SK-N-SH (cell line): ENCODE measurements at regions not wholly inside any gene's neighbourhood (a gene's known extent, or its start where the extent isn't known, plus 50 kb on each side); places are given as distances from the start of the nearest gene placed in this dataset.

ENCODE experiments used
- CTCF ChIA-PET: fragments of 300-600, 350-600 bp; formaldehyde crosslinking; extraction: SDS; loops from one replicate; lab custom pipeline; 2021; lab: Yijun Ruan, JAX
- POLR2A ChIA-PET: fragments of 350-600 bp; sonication (Branson Sonifier 250); formaldehyde crosslinking; extraction: SDS; loops from one replicate; lab custom pipeline; 2020; ENCODE audit warnings: antibody characterized with exemption, inconsistent platforms; lab: Yijun Ruan, JAX
- DNase-seq: peaks from one replicate; pipeline ENCODE4 v3.0.0; 2012
- H2AFZ ChIP-seq: fragments of 200-600 bp; sonication (generic); 2 replicates; pipeline ENCODE4 v1.8.1; 2016; ENCODE audit warnings: antibody characterized with exemption, mild to moderate bottlenecking, low read depth
- H3F3A ChIP-seq: fragments of 200-600 bp; sonication (generic); replicated peaks from 2 replicates; pipeline ENCODE3; 2016; ENCODE audit warnings: antibody characterized with exemption, mild to moderate bottlenecking; ENCODE audit not compliant: insufficient read depth
- H3K27ac ChIP-seq, 2 experiments: fragments of 200-500 bp in 1 of 2; fragments of 200-600 bp in 1 of 2; sonication (Bioruptor generic) in 1 of 2; sonication (generic), shearing (Covaris generic) in 1 of 2; 2 replicates each; pipeline versions ENCODE4 v1.5.1 to v1.6.1; 2014 to 2016; ENCODE audit warnings: low read depth in 2 of 2, inconsistent platforms in 1 of 2, low read length in 1 of 2, mild to moderate bottlenecking in 1 of 2, mixed read lengths in 1 of 2
- H3K27me3 ChIP-seq: fragments of 200-600 bp; sonication (generic), shearing (Covaris generic); 2 replicates; pipeline ENCODE4 v1.6.1; 2016; ENCODE audit warnings: mixed run types; ENCODE audit not compliant: insufficient read depth
- H3K36me3 ChIP-seq, 2 experiments: fragments of 200-500 bp in 1 of 2; fragments of 200-600 bp in 1 of 2; sonication (Bioruptor generic) in 1 of 2; sonication (generic) in 1 of 2; replicated peaks in 1 of 2; 2 replicates each; pipeline versions ENCODE3 to v1.5.1; 2014 to 2016; ENCODE audit warnings: low read length in 1 of 2, mild to moderate bottlenecking in 1 of 2; ENCODE audit not compliant: insufficient read depth in 2 of 2, control insufficient read depth in 1 of 2
- H3K4me1 ChIP-seq, 2 experiments: fragments of 200-500 bp in 1 of 2; fragments of 200-600 bp in 1 of 2; sonication (Bioruptor generic) in 1 of 2; sonication (generic), shearing (Covaris generic) in 1 of 2; 2 replicates each; pipeline versions ENCODE4 v1.5.1 to v1.6.1; 2014 to 2016; ENCODE audit warnings: low read depth in 1 of 2, low read length in 1 of 2, mixed run types in 1 of 2; ENCODE audit not compliant: insufficient read depth in 2 of 2, control insufficient read depth in 1 of 2
- H3K4me2 ChIP-seq: fragments of 200-600 bp; sonication (generic), shearing (Covaris generic); 2 replicates; pipeline ENCODE4 v1.6.1; 2017; ENCODE audit warnings: mixed run types
- H3K4me3 ChIP-seq, 2 experiments: fragments of 200-500 bp in 1 of 2; fragments of 200-600 bp in 1 of 2; sonication (Bioruptor generic) in 1 of 2; sonication (generic), shearing (Covaris generic) in 1 of 2; 2 replicates each; pipeline versions ENCODE4 v1.5.1 to v1.8.1; 2014 to 2016; ENCODE audit warnings: low read depth in 2 of 2, inconsistent platforms in 1 of 2, low read length in 1 of 2, mild to moderate bottlenecking in 1 of 2, mixed read lengths in 1 of 2, moderate library complexity in 1 of 2
- H3K79me2 ChIP-seq: fragments of 200-600 bp; sonication (generic); 2 replicates; pipeline ENCODE4 v1.8.1; 2017; ENCODE audit warnings: mild to moderate bottlenecking; ENCODE audit not compliant: insufficient read depth
- H3K9ac ChIP-seq: fragments of 200-600 bp; sonication (generic); 2 replicates; pipeline ENCODE4 v1.6.1; 2017; ENCODE audit warnings: mixed run types
- H3K9me2 ChIP-seq: fragments of 200-600 bp; sonication (generic); 2 replicates; pipeline ENCODE4 v1.6.1; 2017; ENCODE audit warnings: mixed run types
- H3K9me3 ChIP-seq: fragments of 200-600 bp; sonication (generic); 2 replicates; pipeline ENCODE4 v1.6.1; 2017; ENCODE audit warnings: mixed run types, mild to moderate bottlenecking, moderate library complexity
- H4K20me1 ChIP-seq: fragments of 200-600 bp; sonication (generic); 2 replicates; pipeline ENCODE4 v1.6.1; 2017; ENCODE audit warnings: mild to moderate bottlenecking, mixed run types; ENCODE audit not compliant: insufficient read depth
- ELF1 ChIP-seq: IDR thresholded peaks from 2 replicates; pipeline ENCODE4 v1.4.0; 2012
- FOXM1 ChIP-seq: IDR thresholded peaks from 2 replicates; pipeline ENCODE4 v1.4.0; 2012; ENCODE audit warnings: low read depth, mild to moderate bottlenecking
- GABPA ChIP-seq: IDR thresholded peaks from 2 replicates; pipeline ENCODE4 v1.4.0; 2012; ENCODE audit warnings: low read depth, mild to moderate bottlenecking
- GATA2 ChIP-seq: sonication (generic); formaldehyde crosslinking; IDR thresholded peaks from 2 replicates; pipeline ENCODE4 v1.5.0; 2020; ENCODE audit warnings: mild to moderate bottlenecking, missing genetic modification reagents
- NFIC ChIP-seq: IDR thresholded peaks from 2 replicates; pipeline ENCODE4 v1.4.0; 2012; ENCODE audit warnings: borderline replicate concordance
- PBX3 ChIP-seq: IDR thresholded peaks from 2 replicates; pipeline ENCODE4; 2012
- POLR2AphosphoS5 ChIP-seq: IDR thresholded peaks from 2 replicates; pipeline ENCODE4 v1.6.1; 2012; ENCODE audit warnings: low read depth, low read length
- RAD21 ChIP-seq: IDR thresholded peaks from 2 replicates; pipeline ENCODE4 v1.6.1; 2012; ENCODE audit warnings: mild to moderate bottlenecking, low read length
- RCOR1 ChIP-seq: fragments of 150-350 bp; IDR thresholded peaks from 2 replicates; pipeline ENCODE4 v1.6.1; 2017; ENCODE audit warnings: antibody characterized with exemption, low read length
- RFX5 ChIP-seq: IDR thresholded peaks from 2 replicates; pipeline ENCODE4 v1.6.1; 2012; ENCODE audit warnings: mild to moderate bottlenecking, improper control_type of control experiment, low read length
- SIN3A ChIP-seq: IDR thresholded peaks from 2 replicates; pipeline ENCODE4 v1.6.1; 2012; ENCODE audit warnings: low read depth, mild to moderate bottlenecking, low read length, moderate library complexity, borderline replicate concordance
- TAF1 ChIP-seq: IDR thresholded peaks from 2 replicates; pipeline ENCODE4 v1.6.1; 2012; ENCODE audit warnings: low read depth, mild to moderate bottlenecking, low read length, moderate library complexity, borderline replicate concordance
- USF1 ChIP-seq: IDR thresholded peaks from 2 replicates; pipeline ENCODE4 v1.4.0; 2012; ENCODE audit warnings: low read depth, borderline replicate concordance
- ZBTB33 ChIP-seq: IDR thresholded peaks from 2 replicates; pipeline ENCODE4 v1.4.0; 2012; ENCODE audit warnings: low read depth, borderline replicate concordance
- WGBS: methylation state at CpG from one replicate; pipeline ENCODE4 v1.1.6; 2017; ENCODE audit warnings: low lambda C conversion rate; 5-methylcytosine and 5-hydroxymethylcytosine counted together
- TF ChIP-seq, protein P1 (sequence below): fragments of 200-600 bp; sonication (generic); IDR thresholded peaks from 2 replicates; pipeline ENCODE4 v1.6.1; 2017; ENCODE audit warnings: antibody characterized with exemption, mild to moderate bottlenecking, moderate library complexity
- TF ChIP-seq, protein P2 (sequence below): fragments of 150-350 bp; IDR thresholded peaks from 2 replicates; pipeline ENCODE4 v1.6.1; 2017; ENCODE audit warnings: antibody characterized with exemption, low read length, low read depth, borderline replicate concordance

- POLR2A ChIA-PET, result no interaction called here
- H3K9ac ChIP-seq, result no peak overlapping the region
- CTCF ChIA-PET, result interaction anchor here (0.6 kb wide), 2 partner anchors 495 to 579 kb away, joined by 3 read pairs; no protein-coding TSS in a partner anchor
These were observed 436.8 kb upstream of the DPPA4 start for GRCh38 chr3:109774108-109774507.

GRCh38 chr3:109784285-109784684 is 446.9 kb upstream of the DPPA4 start:
- no peaks in the 10 kb centered on the region for H3K79me2 ChIP-seq
- no peaks in the 10 kb centered on the region for H3F3A ChIP-seq
- H3K4me3 ChIP-seq, result no peak overlapping the region
- H4K20me1 ChIP-seq, result no peaks in the 10 kb centered on the region
- H3K9me3 ChIP-seq, result no peaks in the 10 kb centered on the region
- WGBS, result 47% methylated on average over 1 of the region's 1 CpG
- H3K27ac ChIP-seq, result peak overlapping the region in 1 of 2 experiments; percentile 78; a peak in 2 of 4 replicates
- H3K4me2 ChIP-seq, result no peak overlapping the region
- no peak overlapping the region for H2AFZ ChIP-seq
- no peak for DNase-seq
- no peaks in the 10 kb centered on the region for H3K9me2 ChIP-seq
- ChIA-PET POLR2A (no interaction called here), CTCF (no interaction called here)
- TF ChIP-seq SIN3A, result no peak
- no peak for TF ChIP-seq RCOR1
- TF ChIP-seq, protein P1, sequence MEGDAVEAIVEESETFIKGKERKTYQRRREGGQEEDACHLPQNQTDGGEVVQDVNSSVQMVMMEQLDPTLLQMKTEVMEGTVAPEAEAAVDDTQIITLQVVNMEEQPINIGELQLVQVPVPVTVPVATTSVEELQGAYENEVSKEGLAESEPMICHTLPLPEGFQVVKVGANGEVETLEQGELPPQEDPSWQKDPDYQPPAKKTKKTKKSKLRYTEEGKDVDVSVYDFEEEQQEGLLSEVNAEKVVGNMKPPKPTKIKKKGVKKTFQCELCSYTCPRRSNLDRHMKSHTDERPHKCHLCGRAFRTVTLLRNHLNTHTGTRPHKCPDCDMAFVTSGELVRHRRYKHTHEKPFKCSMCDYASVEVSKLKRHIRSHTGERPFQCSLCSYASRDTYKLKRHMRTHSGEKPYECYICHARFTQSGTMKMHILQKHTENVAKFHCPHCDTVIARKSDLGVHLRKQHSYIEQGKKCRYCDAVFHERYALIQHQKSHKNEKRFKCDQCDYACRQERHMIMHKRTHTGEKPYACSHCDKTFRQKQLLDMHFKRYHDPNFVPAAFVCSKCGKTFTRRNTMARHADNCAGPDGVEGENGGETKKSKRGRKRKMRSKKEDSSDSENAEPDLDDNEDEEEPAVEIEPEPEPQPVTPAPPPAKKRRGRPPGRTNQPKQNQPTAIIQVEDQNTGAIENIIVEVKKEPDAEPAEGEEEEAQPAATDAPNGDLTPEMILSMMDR, result no peak
- TF ChIP-seq ELF1, result no peak
- no peak for TF ChIP-seq GATA2
- no peak for TF ChIP-seq USF1
- H3K27me3 ChIP-seq, result no peaks in the 10 kb centered on the region
- H3K9ac ChIP-seq, result no peak overlapping the region
- no peaks in the 10 kb centered on the region for H3K36me3 ChIP-seq
- peaks cover 0 to 7% of the 10 kb centered on the region in 2 experiments; a peak in 3 of 4 replicates for H3K4me1 ChIP-seq

More at GRCh38 chr3:109774108-109774507, 436.8 kb upstream of the DPPA4 start:
- Histone ChIP-seq H3K4me2 (no peak overlapping the region), H3F3A (no peaks in the 10 kb centered on the region), H3K4me3 (no peak overlapping the region), H3K79me2 (no peaks in the 10 kb centered on the region), H4K20me1 (no peaks in the 10 kb centered on the region), H3K4me1 (no peaks in the 10 kb centered on the region), H2AFZ (no peak overlapping the region), H3K27me3 (no peaks in the 10 kb centered on the region), H3K36me3 (no peaks in the 10 kb centered on the region), H3K9me2 (no peaks in the 10 kb centered on the region), H3K9me3 (no peaks in the 10 kb centered on the region), H3K27ac (no peak overlapping the region)
- 52% methylated on average over 2 of the region's 2 CpGs for WGBS
- TF ChIP-seq PBX3, result no peak
- no peak for TF ChIP-seq RAD21
- TF ChIP-seq TAF1, result no peak
- no peak for TF ChIP-seq NFIC
- TF ChIP-seq ZBTB33, result no peak
- no peak for TF ChIP-seq FOXM1
- no peak for TF ChIP-seq POLR2AphosphoS5
- TF ChIP-seq RFX5, result no peak
- TF ChIP-seq, protein P2, sequence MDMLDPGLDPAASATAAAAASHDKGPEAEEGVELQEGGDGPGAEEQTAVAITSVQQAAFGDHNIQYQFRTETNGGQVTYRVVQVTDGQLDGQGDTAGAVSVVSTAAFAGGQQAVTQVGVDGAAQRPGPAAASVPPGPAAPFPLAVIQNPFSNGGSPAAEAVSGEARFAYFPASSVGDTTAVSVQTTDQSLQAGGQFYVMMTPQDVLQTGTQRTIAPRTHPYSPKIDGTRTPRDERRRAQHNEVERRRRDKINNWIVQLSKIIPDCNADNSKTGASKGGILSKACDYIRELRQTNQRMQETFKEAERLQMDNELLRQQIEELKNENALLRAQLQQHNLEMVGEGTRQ, result no peak
- TF ChIP-seq GABPA, result no peak
- DNase-seq, result no peak
